ENCODE measurements at regions not wholly inside any gene's neighbourhood (a gene's known extent, or its start where the extent isn't known, plus 50 kb on each side); places are given as distances from the start of the nearest gene placed in this dataset.

GRCh38 chr16:87127061-87127765 is 190.0 kb downstream of the C16orf95 start:
- Histone ChIP-seq H3K27ac (ENCODE audit: low read length) (no peak overlapping the region), H3K4me1 (ENCODE audit: insufficient read depth, low read length) (no peaks in the 10 kb centered on the region), H3K79me2 (ENCODE audit: insufficient read depth, low read length) (no peaks in the 10 kb centered on the region), H3K9ac (ENCODE audit: low read depth, low read length) (no peak overlapping the region), H4K20me1 (ENCODE audit: insufficient read depth, low read length) (no peaks in the 10 kb centered on the region; the same call in 1 of the 2 replicates), H3K4me3 (ENCODE audit: low read depth in 1 of 2, low read length in 2 of 2) (no peak overlapping the region), H2AFZ (ENCODE audit: low read depth, low read length) (no peak overlapping the region), H3K9me3 (ENCODE audit: insufficient read depth, low read length, severe bottlenecking) (no peaks in the 10 kb centered on the region), H3K36me3 (ENCODE audit: insufficient read depth, low read length) (no peaks in the 10 kb centered on the region), H3K4me2 (ENCODE audit: insufficient read depth, low read length) (no peak overlapping the region), H3K27me3 (ENCODE audit: insufficient read depth, low read length, poor library complexity) (no peaks in the 10 kb centered on the region)
- ATAC-seq (ENCODE audit: insufficient read depth, low read depth) (no peak), DNase-seq (no peak)
- TF ChIP-seq CTCF (IDR thresholded peaks at IDR 0.05; ENCODE audit: borderline replicate concordance, extremely low read depth, low read length, poor library complexity, severe bottlenecking) (no peak), EZH2 (IDR thresholded peaks at IDR 0.05; ENCODE audit: borderline replicate concordance, low read depth, low read length, severe bottlenecking) (no peak)

- no peak overlapping the region for H3K4me3 ChIP-seq (ENCODE audit: low read depth in 1 of 2, low read length in 2 of 2)
- no peak overlapping the region for H3K27ac ChIP-seq (ENCODE audit: low read length)
- H4K20me1 ChIP-seq (ENCODE audit: insufficient read depth, low read length) = no peaks in the 10 kb centered on the region; the same call in 1 of the 2 replicates
- no peak overlapping the region for H2AFZ ChIP-seq (ENCODE audit: low read depth, low read length)
- H3K27me3 ChIP-seq (ENCODE audit: insufficient read depth, low read length, poor library complexity) = no peaks in the 10 kb centered on the region
- no peak for TF ChIP-seq EZH2 (IDR thresholded peaks at IDR 0.05; ENCODE audit: borderline replicate concordance, low read depth, low read length, severe bottlenecking)
- no peak for TF ChIP-seq CTCF (IDR thresholded peaks at IDR 0.05; ENCODE audit: borderline replicate concordance, extremely low read depth, low read length, poor library complexity, severe bottlenecking)
- no peaks in the 10 kb centered on the region for H3K36me3 ChIP-seq (ENCODE audit: insufficient read depth, low read length)
- H3K4me1 ChIP-seq (ENCODE audit: insufficient read depth, low read length) = no peaks in the 10 kb centered on the region
- no peaks in the 10 kb centered on the region for H3K9me3 ChIP-seq (ENCODE audit: insufficient read depth, low read length, severe bottlenecking)
- no peaks in the 10 kb centered on the region for H3K79me2 ChIP-seq (ENCODE audit: insufficient read depth, low read length)
- no peak for DNase-seq
- ATAC-seq (ENCODE audit: insufficient read depth, low read depth) = no peak
- H3K9ac ChIP-seq (ENCODE audit: low read depth, low read length) = no peak overlapping the region
- no peak overlapping the region for H3K4me2 ChIP-seq (ENCODE audit: insufficient read depth, low read length)
These were observed 189.4 kb downstream of the C16orf95 start for GRCh38 chr16:87127766-87128147.

- no peak overlapping the region for H3K4me3 ChIP-seq (ENCODE audit: low read depth in 1 of 2, low read length in 2 of 2)
- no peak overlapping the region for H3K27ac ChIP-seq (ENCODE audit: low read length)
- H3K9me3 ChIP-seq (ENCODE audit: insufficient read depth, low read length, severe bottlenecking) = no peaks in the 10 kb centered on the region
- TF ChIP-seq EZH2 (IDR thresholded peaks at IDR 0.05; ENCODE audit: borderline replicate concordance, low read depth, low read length, severe bottlenecking) (no peak), CTCF (IDR thresholded peaks at IDR 0.05; ENCODE audit: borderline replicate concordance, extremely low read depth, low read length, poor library complexity, severe bottlenecking) (no peak)
- H3K36me3 ChIP-seq (ENCODE audit: insufficient read depth, low read length) = no peaks in the 10 kb centered on the region
- no peaks in the 10 kb centered on the region for H4K20me1 ChIP-seq (ENCODE audit: insufficient read depth, low read length)
- H3K4me2 ChIP-seq (ENCODE audit: insufficient read depth, low read length) = no peak overlapping the region
- ATAC-seq (ENCODE audit: insufficient read depth, low read depth) = no peak
- no peak overlapping the region for H2AFZ ChIP-seq (ENCODE audit: low read depth, low read length)
- H3K79me2 ChIP-seq (ENCODE audit: insufficient read depth, low read length) = no peaks in the 10 kb centered on the region
- H3K27me3 ChIP-seq (ENCODE audit: insufficient read depth, low read length, poor library complexity) = no peaks in the 10 kb centered on the region
- DNase-seq = no peak
- no peaks in the 10 kb centered on the region for H3K4me1 ChIP-seq (ENCODE audit: insufficient read depth, low read length)
- no peak overlapping the region for H3K9ac ChIP-seq (ENCODE audit: low read depth, low read length)
These were observed 187.4 kb downstream of the C16orf95 start for GRCh38 chr16:87129771-87130170.
